Upper lobe of left lung (tissue), 6 donors: ENCODE measurements at regions not wholly inside any gene's neighbourhood (a gene's known extent, or its start where the extent isn't known, plus 50 kb on each side); places are given as distances from the start of the nearest gene placed in this dataset.

Experiments used
- ATAC-seq, 2 donors: fragments of 200-7000 bp; cut with Tn5 transposase; one replicate each; pipeline ENCODE4 v1.9.1; 2022; ENCODE audit warnings: mild to moderate bottlenecking in 2 of 2, moderate library complexity in 2 of 2; ENCODE audit not compliant: low FRiP score in 2 of 2
- DNase-seq, 2 donors: peaks; one replicate each; pipeline ENCODE4 v3.0.0-alpha.2; 2019 to 2020
- H3K27ac ChIP-seq, 4 donors: fragments of 200-600 bp; sonication (generic); one replicate each; pipeline ENCODE4 v1.5.1; 2016 to 2019
- H3K27me3 ChIP-seq, 4 donors: fragments of 200-600 bp; sonication (generic); one replicate each; pipeline ENCODE4 v1.5.1; 2017 to 2019
- H3K36me3 ChIP-seq, 4 donors: fragments of 200-600 bp; sonication (generic); one replicate each; pipeline ENCODE4 v1.5.1; 2016 to 2019
- H3K4me1 ChIP-seq, 4 donors: fragments of 200-600 bp; sonication (generic); one replicate each; pipeline ENCODE4 v1.5.1; 2018 to 2019
- H3K4me3 ChIP-seq, 4 donors: fragments of 200-600 bp; sonication (generic); one replicate each; pipeline ENCODE4 v1.5.1; 2017 to 2019; ENCODE audit warnings: mild to moderate bottlenecking in 2 of 4, moderate library complexity in 1 of 4
- H3K9me3 ChIP-seq, 4 donors: fragments of 200-600 bp; sonication (generic); one replicate each; pipeline ENCODE4 v1.5.1; 2018 to 2019
- EP300 ChIP-seq, 4 donors: sonication (generic); formaldehyde crosslinking; IDR thresholded peaks; one replicate each; pipeline ENCODE4 v1.5.1; 2017; ENCODE audit warnings: antibody characterized with exemption in 4 of 4, control low read depth in 2 of 4
- POLR2A ChIP-seq, 4 donors: fragments of 450-650 bp; IDR thresholded peaks; one replicate each; pipeline ENCODE4 v1.5.1; 2016 to 2017; ENCODE audit warnings: antibody characterized with exemption in 4 of 4, mild to moderate bottlenecking in 2 of 4
- POLR2AphosphoS5 ChIP-seq, 2 donors: sonication (generic); formaldehyde crosslinking; IDR thresholded peaks; one replicate each; pipeline ENCODE4 v1.5.1; 2017; ENCODE audit warnings: antibody characterized with exemption in 2 of 2
- WGBS, 2 donors: methylation state at CpG; one replicate each; pipeline ENCODE4 v1.1.5; 2017 to 2018; 5-methylcytosine and 5-hydroxymethylcytosine counted together
- TF ChIP-seq, protein P1 (sequence below), 6 experiments: fragments of 450-650 bp in 4 of 6; fragments of 200-600 bp in 2 of 6; sonication (generic) in 2 of 6; IDR thresholded peaks; one replicate each; pipeline ENCODE4 v1.5.1; 2016 to 2019; ENCODE audit warnings: antibody characterized with exemption in 6 of 6
- donor health status: DM: no; HTN: no; CAD: no; lungs with moderate emphysema.
- donor health status: DM: no; HTN: yes; CAD: no; lungs with severe emphysema.

DNA sequence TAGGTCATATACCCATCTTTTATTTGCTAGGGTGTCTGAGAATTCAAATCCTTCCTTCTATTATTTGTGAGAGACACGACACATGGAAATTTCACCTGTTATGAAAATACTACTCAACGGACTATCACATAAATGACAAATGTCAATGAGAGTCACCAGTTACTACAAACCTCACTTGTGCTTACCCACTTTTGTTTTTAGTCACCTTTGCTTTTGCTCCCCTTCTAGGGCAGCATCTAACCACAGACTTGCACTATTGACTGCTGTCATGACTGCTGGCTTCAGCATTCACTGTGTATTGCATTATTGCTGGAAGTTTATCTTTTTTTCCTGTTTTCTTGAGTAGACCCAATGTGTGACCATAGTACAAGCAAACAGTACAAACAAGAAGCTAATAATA, 1048.0 kb downstream of the PLA2G4A start:
- H3K27me3 ChIP-seq: no peaks in the 10 kb centered on the region
- H3K4me3 ChIP-seq: no peak overlapping the region
- no peaks in the 10 kb centered on the region for H3K9me3 ChIP-seq
- TF ChIP-seq, protein P1, sequence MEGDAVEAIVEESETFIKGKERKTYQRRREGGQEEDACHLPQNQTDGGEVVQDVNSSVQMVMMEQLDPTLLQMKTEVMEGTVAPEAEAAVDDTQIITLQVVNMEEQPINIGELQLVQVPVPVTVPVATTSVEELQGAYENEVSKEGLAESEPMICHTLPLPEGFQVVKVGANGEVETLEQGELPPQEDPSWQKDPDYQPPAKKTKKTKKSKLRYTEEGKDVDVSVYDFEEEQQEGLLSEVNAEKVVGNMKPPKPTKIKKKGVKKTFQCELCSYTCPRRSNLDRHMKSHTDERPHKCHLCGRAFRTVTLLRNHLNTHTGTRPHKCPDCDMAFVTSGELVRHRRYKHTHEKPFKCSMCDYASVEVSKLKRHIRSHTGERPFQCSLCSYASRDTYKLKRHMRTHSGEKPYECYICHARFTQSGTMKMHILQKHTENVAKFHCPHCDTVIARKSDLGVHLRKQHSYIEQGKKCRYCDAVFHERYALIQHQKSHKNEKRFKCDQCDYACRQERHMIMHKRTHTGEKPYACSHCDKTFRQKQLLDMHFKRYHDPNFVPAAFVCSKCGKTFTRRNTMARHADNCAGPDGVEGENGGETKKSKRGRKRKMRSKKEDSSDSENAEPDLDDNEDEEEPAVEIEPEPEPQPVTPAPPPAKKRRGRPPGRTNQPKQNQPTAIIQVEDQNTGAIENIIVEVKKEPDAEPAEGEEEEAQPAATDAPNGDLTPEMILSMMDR (IDR thresholded peaks at IDR 0.05): no peak
- TF ChIP-seq EP300 (IDR thresholded peaks at IDR 0.05) (no peak), POLR2A (IDR thresholded peaks at IDR 0.05) (no peak), POLR2AphosphoS5 (IDR thresholded peaks at IDR 0.05) (no peak)
- 92 to 98% methylated on average over 2 of the region's 2 CpGs for WGBS, 2 donors
- ATAC-seq (no peak), DNase-seq (no peak)
- H3K36me3 ChIP-seq: no peaks in the 10 kb centered on the region
- no peak overlapping the region for H3K27ac ChIP-seq
- no peaks in the 10 kb centered on the region for H3K4me1 ChIP-seq

- Histone ChIP-seq H3K9me3 (no peaks in the 10 kb centered on the region), H3K27ac (no peak overlapping the region), H3K27me3 (no peaks in the 10 kb centered on the region), H3K36me3 (no peaks in the 10 kb centered on the region), H3K4me1 (no peaks in the 10 kb centered on the region), H3K4me3 (no peak overlapping the region)
- ATAC-seq: no peak
- WGBS, 2 donors: 65 to 66% methylated on average over 5 of the region's 5 CpGs
- TF ChIP-seq POLR2AphosphoS5 (IDR thresholded peaks at IDR 0.05) (no peak), POLR2A (IDR thresholded peaks at IDR 0.05) (no peak), EP300 (IDR thresholded peaks at IDR 0.05) (no peak)
- TF ChIP-seq, protein P1 (IDR thresholded peaks at IDR 0.05): no peak
- no peak for DNase-seq
These were observed 1048.5 kb downstream of the PLA2G4A start for GRCh38 chr1:187877220-187877619.

DNA sequence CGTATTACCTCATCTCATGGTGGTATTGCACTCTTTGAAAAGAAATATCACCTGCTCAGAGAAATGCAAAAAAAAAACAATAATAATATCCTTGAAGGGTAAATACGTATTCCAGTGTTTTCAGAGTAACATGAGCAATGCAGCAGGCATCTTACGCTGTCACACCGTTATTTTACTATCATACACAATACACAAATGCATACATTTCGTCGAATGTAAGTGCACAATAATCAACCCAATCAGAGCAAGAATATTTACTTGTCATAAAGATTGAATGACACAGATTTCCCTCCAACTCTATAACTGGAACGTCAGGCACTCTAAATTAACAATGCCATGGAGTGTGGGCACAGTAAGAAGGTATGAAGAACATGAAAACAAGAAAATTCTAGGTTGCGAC, 1050.1 kb downstream of the PLA2G4A start:
- ATAC-seq (no peak), DNase-seq (no peak)
- H3K9me3 ChIP-seq: no peaks in the 10 kb centered on the region
- H3K27me3 ChIP-seq: no peaks in the 10 kb centered on the region
- no peaks in the 10 kb centered on the region for H3K36me3 ChIP-seq
- no peaks in the 10 kb centered on the region for H3K4me1 ChIP-seq
- no peak for TF ChIP-seq POLR2AphosphoS5 (IDR thresholded peaks at IDR 0.05)
- TF ChIP-seq, protein P1 (IDR thresholded peaks at IDR 0.05): no peak
- TF ChIP-seq POLR2A (IDR thresholded peaks at IDR 0.05): no peak
- no peak for TF ChIP-seq EP300 (IDR thresholded peaks at IDR 0.05)
- H3K27ac ChIP-seq: no peak overlapping the region
- no peak overlapping the region for H3K4me3 ChIP-seq
- WGBS, 2 donors: 83 to 84% methylated on average over 8 of the region's 8 CpGs

GRCh38 chr1:187883356-187883755, 1054.6 kb downstream of the PLA2G4A start:
- WGBS, 2 donors: 80% methylated on average over 2 of the region's 2 CpGs
- Histone ChIP-seq H3K27me3 (no peaks in the 10 kb centered on the region), H3K27ac (no peak overlapping the region), H3K4me1 (no peaks in the 10 kb centered on the region), H3K36me3 (no peaks in the 10 kb centered on the region), H3K9me3 (no peaks in the 10 kb centered on the region), H3K4me3 (no peak overlapping the region)
- ATAC-seq (no peak), DNase-seq (no peak)
- TF ChIP-seq POLR2AphosphoS5 (IDR thresholded peaks at IDR 0.05): no peak
- no peak for TF ChIP-seq POLR2A (IDR thresholded peaks at IDR 0.05)
- TF ChIP-seq, protein P1 (IDR thresholded peaks at IDR 0.05): no peak
- no peak for TF ChIP-seq EP300 (IDR thresholded peaks at IDR 0.05)

DNA sequence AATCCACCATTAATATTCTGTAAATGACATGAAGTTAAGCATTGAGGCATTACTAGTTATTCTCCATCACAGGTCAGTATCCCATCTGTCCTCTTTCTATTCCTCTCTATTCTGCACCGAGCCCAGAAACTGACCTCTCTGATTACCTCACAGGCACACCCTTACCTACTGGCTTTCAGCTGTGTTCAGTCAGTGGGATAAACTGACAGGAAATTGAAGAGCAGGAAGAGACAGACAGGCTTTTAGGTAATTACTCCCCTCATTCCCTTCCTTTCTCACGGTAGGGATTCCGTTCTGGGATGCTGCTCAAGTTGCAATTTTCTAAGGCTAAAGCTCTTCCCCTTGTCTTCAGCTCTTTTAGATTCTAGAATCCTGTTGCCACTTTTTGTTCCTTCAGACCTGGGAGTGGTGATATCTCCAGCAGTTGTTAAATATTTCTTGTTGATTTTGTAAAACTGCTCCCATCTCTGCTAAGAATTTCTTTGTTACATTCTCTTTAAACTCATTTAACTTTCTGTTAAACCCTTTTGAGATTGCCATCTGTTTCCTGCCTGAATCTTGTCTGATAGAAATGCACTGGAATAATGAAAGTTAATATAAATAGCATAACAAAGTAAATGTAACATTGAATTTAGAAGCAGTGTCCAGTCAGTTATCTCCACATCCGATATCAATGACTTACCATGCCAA, 1063.4 kb downstream of the PLA2G4A start:
- 40 to 50% methylated on average over 4 of the region's 4 CpGs for WGBS, 2 donors

More for the DNA sequence above, 1063.4 kb downstream of the PLA2G4A start:
- no peaks in the 10 kb centered on the region for H3K9me3 ChIP-seq
- no peaks in the 10 kb centered on the region for H3K36me3 ChIP-seq
- ATAC-seq (no peak), DNase-seq (no peak)
- H3K27me3 ChIP-seq: no peaks in the 10 kb centered on the region
- TF ChIP-seq POLR2AphosphoS5 (IDR thresholded peaks at IDR 0.05) (no peak), EP300 (IDR thresholded peaks at IDR 0.05) (no peak), POLR2A (IDR thresholded peaks at IDR 0.05) (no peak)
- TF ChIP-seq, protein P1 (IDR thresholded peaks at IDR 0.05): no peak
- H3K4me1 ChIP-seq: no peaks in the 10 kb centered on the region
- no peak overlapping the region for H3K27ac ChIP-seq
- H3K4me3 ChIP-seq: no peak overlapping the region
